OCI-LY7 (cell line): ENCODE measurements at regions not wholly inside any gene's neighbourhood (a gene's known extent, or its start where the extent isn't known, plus 50 kb on each side); places are given as distances from the start of the nearest gene placed in this dataset.

ENCODE experiments used
- EZH2phosphoT487 ChIP-seq: fragments of 200-600 bp; sonication (generic); IDR thresholded peaks from 2 replicates; pipeline ENCODE4 v1.6.1; 2018; ENCODE audit warnings: low read depth, borderline replicate concordance, mild to moderate bottlenecking, mixed run types, antibody characterized with exemption, low read length, moderate library complexity, mixed read lengths
- TF ChIP-seq, protein P1 (sequence below): fragments of 200-600 bp; sonication (generic); conservative IDR thresholded peaks from 2 replicates; pipeline ENCODE4 v1.5.1; 2014; ENCODE audit warnings: mild to moderate bottlenecking, antibody characterized with exemption, low read length, moderate library complexity, mixed read lengths

- TF ChIP-seq, protein P1, sequence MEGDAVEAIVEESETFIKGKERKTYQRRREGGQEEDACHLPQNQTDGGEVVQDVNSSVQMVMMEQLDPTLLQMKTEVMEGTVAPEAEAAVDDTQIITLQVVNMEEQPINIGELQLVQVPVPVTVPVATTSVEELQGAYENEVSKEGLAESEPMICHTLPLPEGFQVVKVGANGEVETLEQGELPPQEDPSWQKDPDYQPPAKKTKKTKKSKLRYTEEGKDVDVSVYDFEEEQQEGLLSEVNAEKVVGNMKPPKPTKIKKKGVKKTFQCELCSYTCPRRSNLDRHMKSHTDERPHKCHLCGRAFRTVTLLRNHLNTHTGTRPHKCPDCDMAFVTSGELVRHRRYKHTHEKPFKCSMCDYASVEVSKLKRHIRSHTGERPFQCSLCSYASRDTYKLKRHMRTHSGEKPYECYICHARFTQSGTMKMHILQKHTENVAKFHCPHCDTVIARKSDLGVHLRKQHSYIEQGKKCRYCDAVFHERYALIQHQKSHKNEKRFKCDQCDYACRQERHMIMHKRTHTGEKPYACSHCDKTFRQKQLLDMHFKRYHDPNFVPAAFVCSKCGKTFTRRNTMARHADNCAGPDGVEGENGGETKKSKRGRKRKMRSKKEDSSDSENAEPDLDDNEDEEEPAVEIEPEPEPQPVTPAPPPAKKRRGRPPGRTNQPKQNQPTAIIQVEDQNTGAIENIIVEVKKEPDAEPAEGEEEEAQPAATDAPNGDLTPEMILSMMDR, result no peak
- TF ChIP-seq EZH2phosphoT487, result no peak
Observed at GRCh38 chr12:132410296-132410625, 79.7 kb upstream of the FBRSL1 start.
